Mucosa of gallbladder (tissue), 1 donor: ENCODE measurements at regions not wholly inside any gene's neighbourhood (a gene's known extent, or its start where the extent isn't known, plus 50 kb on each side); places are given as distances from the start of the nearest gene placed in this dataset.

Experiments
- DNase-seq: peaks from one replicate; pipeline ENCODE4 v3.0.0-alpha.2; 2020; ENCODE audit warnings: low spot score
- donor health status: DM: no; HTN: no; CAD: no.

DNA sequence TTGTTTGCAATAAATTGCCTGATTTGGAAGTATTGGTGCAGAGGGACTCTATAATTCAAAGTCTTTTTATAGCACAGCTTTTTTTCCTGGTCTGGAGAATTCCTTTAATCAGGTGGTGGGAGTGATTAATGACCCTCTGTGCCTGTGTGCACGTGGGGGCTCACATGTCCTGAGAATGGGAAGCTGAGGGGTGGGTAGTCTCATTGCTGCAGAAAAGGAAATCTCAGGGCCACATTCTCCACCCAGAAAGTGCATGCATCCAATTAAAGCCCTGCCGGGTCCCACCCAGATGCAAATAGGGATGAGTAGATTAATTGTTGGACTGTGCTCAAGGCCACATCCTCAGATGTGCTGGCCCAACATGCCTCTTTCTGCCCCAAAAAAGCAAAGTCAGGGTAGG is 324.7 kb downstream of the CXCL12 start:
- no peak for DNase-seq

DNA sequence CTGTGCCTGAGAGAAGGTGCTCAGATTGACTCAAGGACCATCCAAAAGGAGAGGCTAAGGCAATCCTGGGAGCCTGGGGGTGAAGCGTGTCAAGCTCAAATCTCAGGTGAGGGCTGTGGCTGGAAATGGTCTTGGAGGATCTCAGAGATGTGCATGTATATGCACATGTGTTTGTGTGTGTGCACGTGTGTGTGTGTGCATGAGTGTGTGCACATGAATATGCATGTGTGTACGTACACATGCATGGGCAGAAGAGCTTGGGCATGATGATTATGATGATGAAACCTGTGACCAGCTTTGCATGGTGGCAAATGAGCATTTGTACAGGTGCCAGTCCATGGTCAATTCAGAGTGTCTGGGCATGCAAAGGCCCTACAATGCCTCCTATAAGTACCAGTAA is 326.6 kb downstream of the CXCL12 start:
- no peak for DNase-seq

DNA sequence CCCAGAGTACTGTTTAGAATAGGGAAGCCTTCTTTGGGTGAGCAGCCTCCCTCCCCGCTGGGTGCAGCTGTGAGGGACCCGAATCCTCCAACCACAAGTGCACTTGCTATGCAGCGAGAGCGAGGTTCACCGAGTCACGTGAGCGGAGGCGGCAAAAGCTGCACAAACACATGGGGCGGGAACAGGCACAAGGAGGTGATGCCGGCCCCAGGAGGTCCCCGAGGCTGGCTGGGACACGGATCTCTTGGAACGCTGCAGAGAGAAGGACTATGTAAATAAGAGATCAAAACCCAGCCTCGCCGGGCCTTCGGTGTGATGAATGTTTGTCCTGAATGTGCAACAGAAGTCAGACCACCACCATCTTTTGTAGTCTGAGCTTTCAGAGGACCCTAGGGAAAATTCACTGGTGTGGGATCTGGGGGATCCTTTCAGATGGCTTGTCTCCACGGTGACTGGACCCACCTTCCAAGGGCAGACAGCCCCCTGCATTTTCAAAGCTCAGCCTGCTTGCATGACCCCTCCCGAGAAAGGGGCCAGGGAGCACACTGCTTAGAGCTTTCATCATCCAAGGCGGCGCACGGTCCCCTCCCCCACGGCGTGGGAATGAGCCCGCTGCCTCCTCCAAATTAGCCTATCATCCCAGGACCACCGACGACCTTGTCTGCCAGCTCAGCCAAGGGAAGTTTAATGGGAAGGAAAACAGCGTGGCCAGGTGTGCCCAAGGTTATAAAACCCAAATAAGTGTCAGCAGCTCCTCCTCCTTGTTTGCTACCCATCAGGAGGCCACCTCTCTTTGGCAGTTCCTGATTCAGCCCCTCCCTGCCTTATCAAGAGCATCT is 327.7 kb downstream of the CXCL12 start:
- no peak for DNase-seq

DNA sequence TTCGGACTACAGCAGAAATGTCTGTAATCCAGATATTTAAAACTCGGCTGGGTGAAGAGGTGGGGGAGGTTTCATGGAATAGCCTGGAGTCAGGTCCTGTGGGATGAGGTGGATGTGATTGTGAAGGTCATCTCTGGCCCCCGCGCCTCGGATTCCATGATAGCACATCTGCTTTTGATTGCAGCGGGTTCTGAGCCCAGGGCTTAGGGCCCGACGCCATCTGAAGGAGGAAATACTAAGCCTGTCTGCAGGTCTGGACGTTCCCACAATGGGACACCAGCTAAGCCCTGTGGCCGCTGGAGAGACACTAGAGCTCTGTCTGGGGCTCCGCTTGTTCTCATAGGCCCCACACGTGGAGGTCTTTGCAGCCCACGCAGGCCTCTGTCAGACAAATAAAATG is 328.7 kb downstream of the CXCL12 start:
- no peak for DNase-seq

DNA sequence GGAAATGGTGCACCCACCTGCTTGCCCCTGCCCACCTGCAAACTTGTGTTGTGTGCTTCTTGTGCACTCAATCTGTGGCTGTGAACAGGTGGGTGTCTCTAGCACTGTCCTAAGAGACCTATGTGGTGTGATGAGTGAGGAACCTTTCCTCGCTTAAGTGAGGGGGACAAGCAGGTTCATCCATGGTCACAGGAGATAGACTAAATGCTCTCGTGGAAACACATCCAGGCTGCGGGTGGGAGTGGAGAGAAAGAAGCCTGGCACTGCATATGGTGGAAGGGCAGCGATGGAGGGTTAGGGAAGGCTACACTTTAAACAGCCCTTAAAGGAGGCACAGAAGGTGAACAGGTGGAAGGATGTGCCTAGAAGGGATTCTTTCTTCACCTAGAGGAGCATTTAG is 330.9 kb downstream of the CXCL12 start:
- no peak for DNase-seq

DNA sequence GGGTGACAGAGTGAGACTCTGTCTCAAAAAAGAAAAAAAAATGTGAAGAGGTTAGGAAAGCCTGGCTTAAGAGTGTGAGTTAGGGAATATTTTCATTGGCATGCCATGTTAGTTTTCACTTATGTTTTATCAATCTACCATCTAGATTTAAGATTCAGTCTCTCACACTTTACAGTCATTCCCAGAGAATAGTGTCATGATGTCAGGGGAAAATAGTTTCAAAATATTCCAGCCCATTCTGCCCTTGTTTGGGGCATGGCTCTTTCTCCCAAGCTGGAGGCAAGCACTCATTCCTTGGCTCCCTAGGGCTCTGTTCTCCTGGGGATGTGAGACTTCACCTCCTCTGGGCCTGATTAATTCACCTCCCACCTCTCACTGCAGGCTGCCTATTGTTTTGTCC is 331.5 kb downstream of the CXCL12 start:
- DNase-seq, result no peak

DNA sequence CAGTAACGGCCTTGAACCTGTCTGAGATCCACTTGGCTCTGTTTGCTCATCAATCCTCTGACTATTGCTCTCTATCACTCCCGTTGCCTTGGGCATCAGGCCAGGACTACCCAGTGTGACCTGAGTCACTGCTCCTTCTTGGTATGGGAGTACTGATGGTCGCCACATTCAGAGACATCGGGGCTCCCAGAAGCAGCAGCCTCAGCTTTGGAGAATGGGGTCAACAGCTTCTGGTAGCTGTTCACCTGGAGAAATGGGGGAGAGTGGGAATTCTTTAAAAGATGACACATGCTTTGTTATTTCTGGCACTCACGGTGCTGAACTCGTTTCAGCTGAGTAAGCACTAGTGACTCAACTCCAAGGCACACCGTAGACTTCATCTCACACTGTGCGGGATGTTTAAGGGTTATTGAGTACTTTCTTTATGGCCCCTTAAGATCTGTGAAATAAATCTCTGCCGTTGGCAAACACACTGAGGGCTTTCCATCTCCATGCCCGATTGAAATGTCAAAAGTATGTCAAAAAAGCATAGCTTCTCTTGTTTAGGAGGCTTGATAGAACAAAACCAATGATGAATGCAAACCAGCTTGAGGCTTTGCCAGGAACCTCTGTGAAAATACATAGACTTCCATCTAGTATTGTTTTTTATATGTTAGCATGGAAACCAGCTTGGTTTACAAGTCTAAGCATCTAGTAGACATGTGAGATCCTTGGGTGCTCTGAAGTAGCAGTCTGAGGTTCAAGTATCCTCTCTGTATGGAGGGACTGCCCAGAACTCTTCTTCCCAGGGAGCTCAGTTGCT is 333.1 kb downstream of the CXCL12 start:
- no peak for DNase-seq

DNA sequence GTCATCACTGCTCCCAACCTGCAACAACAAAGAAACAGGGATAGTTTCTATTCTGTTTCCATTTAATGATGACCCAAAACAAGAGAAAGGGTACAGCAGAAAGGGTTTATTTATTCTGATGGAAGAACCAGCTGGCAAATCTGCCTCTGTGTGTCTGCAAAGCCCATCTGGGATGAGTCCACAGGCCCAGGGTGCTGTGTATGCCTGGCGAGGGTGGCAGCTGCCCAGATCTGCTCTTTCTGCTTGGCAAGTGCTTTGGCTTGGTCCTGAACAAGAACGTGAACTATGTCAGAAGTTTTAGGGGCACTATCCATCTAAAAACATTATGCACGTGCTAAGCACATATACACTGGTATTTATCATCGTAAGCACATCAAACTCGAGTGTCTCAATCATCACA is 333.8 kb downstream of the CXCL12 start:
- DNase-seq, result no peak

DNA sequence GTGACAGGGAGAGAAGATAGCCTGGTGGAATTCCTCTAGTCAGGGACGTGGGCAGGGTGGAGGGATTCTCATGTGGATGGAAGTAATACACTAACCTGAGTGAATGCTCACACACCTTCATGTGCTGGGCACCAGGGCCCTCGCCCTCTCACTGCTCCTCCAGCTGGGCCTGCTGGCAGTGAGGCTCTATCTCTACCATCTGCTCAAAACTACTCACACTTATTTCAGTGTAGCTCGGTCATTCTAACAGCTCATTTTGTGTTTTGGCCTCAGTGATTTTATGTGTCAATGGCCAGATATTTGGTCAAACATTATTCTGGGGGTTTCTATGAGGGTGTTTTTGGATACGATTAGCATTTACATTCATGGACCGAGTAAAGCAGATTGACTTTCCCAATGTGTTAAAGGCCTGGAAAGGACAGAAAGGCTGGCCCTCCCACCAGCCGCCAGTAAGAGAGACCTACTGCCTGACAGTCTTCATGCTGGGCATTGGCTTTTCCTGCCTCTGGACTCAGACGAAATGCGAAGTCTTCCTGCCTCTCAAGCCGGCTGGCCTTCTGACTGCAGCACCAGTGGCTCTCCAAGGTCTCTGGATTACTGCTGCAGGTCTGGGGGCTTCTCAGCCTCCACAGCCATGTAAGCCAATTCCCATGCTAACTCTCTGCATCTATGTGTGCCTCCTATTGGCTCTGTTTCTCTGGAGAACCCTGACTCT is 335.4 kb downstream of the CXCL12 start:
- no peak for DNase-seq

DNA sequence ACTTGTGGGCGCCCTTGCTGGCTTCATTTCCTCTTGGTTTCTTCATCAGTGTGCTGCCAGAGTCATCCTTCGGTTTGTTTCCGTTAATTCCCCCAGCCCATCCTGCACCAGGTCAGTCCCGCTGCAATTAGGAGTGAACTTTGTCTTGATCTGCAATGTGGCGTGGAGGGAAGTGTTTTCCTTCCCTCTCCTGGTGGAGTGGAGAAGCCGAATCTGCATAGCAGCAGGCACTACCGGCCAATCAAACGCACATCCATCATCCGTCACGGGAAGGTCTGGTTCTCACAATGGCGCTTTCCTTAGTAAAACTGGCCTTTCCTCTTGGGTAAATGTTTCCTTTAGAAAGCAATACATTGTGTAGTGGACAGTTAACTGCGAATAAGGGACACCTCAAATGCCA is 337.5 kb downstream of the CXCL12 start:
- no peak for DNase-seq

DNA sequence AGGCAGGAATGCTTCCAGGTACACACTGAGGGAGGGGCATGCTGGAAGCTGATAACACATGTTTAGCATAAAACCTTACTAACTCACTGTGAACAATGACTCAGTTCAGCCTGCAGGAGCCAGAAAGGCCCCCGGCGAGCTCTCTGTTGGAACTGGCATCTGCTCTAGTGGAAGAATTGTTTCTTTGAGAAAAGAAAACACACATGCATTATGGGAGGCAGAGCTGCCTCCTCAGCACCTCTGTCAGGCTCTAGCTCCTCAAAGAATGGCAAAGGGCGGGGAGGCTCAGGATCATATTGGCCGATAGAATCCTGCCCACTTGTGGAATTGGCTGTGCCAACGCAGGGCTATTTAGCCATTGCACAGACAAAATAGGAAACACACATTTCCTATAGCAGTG is 338.3 kb downstream of the CXCL12 start:
- no peak for DNase-seq

DNA sequence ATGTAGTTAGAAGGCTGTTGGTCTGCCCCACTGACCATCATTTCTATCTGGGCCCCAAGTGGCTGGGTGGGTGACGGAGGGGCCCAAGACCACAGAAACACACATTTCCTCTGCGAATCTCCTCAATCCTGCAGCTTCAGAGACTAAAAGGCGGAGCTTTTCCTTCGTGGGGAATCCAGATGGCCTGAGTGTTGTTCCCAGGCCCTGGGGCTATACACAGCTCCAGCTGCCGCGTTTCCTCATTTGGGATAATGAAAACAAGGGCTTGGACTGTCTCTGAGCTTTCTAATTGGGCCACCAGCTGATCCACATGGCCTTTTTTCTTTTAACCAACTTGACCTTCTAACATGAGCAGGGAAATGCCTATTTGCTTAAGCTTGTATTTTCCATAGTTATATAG is 339.9 kb downstream of the CXCL12 start:
- no peak for DNase-seq

DNA sequence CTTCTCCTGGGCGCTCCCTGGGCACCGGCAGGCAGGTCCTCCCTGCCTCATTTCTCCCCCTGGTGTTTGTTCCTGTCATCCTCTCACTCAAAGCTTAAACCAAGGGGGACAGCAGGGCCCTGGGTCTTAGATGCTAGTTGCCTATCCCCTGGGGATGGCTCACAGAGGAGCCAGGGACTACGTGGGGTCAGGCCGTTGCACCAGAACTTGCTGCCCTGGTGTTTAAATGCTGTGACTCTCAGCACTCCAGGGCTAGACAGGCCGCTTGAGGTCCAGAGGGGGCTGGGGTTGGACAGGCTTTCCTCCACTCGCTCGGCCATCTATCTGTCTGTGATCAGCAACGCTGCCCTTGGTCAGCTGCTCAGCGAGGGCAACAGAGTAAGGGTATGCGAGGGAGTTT is 340.3 kb downstream of the CXCL12 start:
- DNase-seq, result no peak

DNA sequence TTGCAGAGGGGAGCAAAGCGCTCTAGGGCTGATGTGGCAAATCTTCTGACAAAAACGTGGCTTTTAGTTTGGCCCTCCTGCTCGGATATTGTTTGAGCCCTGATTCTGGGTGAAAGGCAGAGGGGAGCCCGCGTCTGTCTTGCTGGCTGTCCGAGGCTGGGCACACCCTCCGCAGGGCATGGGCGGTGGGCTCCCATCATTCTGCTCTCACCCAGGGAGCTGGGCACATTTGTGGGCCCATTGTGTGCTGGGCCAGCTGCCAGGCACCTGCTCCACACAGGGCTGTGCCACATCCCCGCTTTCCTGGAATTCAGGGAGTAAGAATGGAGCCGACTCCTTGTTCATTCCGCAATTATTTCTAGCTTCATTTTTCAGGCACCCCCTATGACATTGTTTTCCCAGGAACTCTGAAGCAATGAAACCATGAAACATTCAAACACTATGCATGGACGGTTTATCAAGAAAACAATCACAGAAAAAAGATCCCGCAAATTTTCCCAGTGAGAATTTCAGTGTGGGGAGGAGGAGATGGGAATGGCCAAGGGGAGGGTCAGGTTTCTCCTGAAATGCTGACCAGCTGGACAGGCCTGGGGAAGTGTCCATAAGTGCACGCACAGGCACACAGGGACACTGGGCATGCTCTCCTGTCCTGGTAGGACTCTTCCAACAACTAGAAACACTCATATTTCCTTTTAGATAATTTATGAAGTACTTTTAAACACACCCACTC is 341.1 kb downstream of the CXCL12 start:
- no peak for DNase-seq

DNA sequence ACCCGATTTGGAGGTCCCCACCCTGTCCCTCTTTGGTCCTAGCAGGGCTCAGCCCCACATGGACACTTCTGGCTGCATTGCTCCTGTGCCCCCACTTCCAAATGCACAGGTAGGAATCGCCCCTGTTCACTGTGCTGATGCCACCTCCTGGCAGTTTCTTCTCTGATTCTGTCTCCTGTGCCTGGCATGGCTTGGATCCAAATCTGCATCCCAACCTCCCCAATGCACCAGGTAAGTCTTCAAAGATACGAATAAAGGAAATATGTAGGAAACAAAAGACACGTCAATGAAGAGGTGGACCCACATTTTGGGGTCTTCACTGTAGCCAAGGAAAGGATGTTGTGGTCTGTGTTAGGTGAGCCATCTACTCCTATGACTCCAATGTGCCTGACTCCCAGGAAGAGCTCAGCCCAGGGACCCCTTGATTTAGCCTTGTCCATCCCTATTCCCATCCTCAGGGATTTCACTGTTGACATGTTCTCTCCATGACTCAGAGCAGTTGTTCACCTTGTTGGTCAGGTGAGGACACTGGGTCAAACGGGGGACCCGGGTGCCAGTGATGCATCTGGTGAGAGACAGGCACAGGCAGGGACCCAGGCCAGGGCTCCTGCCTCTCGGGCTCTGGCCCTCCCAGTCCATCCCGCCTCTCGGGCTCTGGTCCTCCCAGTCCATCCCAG is 341.8 kb downstream of the CXCL12 start:
- no peak for DNase-seq

DNA sequence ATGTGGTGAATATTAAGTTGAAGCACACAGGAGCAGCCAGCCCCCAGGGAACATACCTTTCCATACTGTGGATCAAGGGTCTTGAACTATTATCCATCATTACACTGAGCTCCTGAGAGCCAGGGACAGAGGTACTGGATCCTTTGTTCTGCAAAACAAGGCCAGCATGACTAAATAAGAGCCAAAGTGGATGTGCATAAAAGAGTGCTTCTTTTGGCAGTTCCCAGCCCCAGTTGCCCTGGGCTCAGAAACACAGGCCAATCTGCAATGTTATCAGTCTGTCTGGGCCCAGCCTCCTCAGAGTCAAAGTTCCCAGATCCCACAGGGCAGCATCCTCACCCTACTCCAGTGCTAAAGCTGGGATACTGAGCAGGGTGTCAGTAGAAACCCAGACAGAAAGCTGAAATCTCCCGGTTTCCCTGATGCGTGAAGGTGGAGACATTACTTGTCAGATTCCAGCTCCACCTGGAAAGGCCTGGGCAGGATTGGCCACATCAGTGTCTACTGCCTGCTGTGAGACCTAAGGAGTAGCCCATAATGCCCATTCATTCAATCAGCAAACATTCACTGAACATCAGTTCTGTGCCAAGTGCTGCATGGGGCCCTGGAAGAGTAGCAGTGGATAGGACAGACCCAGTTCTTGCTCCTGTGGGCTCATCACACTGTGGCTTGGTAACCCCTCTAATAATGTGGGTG is 342.7 kb downstream of the CXCL12 start:
- no peak for DNase-seq

DNA sequence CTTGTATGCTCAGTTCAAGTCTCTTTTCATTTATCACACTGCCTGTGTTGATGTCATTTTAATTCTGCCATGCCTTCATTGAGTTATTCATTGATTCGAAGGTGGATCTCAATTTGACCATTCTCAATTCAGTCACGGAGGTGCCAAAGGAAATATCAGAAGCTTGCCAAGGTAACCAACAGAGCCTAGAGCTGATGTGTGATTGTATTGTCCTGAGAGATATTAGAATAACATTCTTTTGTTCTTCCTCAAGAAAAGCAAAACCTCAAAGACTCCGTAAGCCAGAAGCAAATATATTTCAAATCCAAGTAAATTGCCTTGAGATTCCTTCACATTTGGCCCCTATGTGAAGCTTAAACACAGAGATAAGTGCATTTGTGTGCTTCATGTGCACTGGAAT is 345.3 kb downstream of the CXCL12 start:
- DNase-seq, result no peak

DNA sequence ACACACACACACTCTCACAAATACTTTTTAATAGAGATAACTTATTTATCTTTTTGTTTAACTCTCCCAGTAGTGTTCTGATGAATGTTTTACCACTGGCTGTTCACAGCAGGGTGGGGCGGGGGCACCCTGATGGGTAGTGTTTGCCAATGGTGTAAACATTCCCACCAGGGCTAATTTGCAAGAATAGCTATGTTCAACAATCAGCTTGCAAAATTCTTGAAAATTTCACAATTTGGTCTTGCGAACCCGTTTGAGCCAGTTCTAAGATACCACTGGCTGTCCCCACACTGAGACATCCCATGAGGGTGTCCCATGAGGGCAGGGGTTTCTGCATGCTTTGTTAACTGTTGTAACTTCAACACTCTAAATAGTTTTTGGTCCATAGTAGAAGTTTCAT is 348.5 kb downstream of the CXCL12 start:
- DNase-seq, result no peak

DNA sequence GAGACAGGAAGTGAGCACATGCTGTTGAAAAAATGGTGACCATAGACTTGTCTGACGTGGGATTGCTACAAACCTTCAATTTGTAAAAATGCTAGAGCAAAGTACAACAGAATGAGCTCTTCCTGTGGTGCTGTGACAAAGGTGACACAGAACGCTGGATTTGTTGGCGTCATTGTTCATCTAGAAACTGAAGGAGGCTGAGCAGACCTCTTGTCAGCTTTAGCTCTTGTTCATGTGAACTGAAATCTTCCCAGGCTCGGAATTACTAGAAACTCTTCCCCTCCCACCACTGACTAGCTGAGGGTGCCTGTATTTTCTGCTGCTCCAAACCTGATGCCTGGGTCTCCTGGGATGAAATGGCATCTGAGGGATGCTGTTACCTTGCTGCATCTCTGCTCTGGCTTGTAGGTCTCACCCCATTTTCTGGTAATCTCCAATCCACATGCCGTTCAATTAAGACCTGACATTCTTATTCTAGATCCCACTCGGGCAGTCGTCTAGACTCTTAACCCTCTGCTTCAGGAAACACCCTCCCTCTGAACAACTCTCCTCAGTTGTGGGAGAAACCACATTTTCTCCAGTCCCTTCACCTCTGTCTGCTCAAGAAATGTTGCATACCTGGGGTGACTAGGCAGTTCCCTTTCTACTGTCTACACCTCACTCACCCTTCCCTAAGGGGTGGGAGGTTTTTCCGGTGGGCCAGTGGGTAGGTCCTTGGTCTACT is 349.3 kb downstream of the CXCL12 start:
- DNase-seq, result no peak

DNA sequence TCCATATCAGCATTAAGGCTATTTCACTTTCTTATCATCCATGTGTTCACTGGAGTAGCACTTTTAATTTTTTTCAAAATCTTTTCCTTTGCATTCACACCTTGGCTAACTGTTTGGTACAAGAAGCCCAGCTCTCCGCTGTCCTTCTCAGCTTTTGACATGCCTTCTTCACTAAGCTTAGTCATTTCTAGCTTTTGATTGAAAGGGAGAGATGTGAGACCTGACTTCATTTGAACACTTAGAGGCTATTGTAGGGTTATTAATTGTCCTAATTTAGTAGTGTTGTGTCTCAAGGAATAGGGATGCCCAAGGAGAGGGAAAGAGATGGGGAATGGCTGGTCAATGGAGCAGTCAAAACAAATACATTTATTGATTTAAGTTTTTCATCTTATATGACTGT is 350.0 kb downstream of the CXCL12 start:
- no peak for DNase-seq
